Fibroblast of the aortic adventitia (primary cell): ENCODE measurements at regions not wholly inside any gene's neighbourhood (a gene's known extent, or its start where the extent isn't known, plus 50 kb on each side); places are given as distances from the start of the nearest gene placed in this dataset.

ENCODE experiments used
- DNase-seq: peaks from one replicate; pipeline ENCODE4 v3.0.0-alpha.2; 2010; ENCODE audit warnings: low read depth
- H3K4me3 ChIP-seq: 2 replicates; pipeline ENCODE4 v1.5.1; 2011; ENCODE audit warnings: low read depth, mild to moderate bottlenecking, control low read depth, low read length, moderate library complexity
- CTCF ChIP-seq: IDR thresholded peaks from 2 replicates; pipeline ENCODE4 v1.5.1; 2011; ENCODE audit warnings: mild to moderate bottlenecking, low read length, control low read depth, inconsistent platforms; ENCODE audit not compliant: insufficient read depth

GRCh38 chr16:89027281-89027680 is 50.3 kb upstream of the CBFA2T3 start:
- no peak for DNase-seq
- TF ChIP-seq CTCF = no peak
- H3K4me3 ChIP-seq = no peak overlapping the region

DNA sequence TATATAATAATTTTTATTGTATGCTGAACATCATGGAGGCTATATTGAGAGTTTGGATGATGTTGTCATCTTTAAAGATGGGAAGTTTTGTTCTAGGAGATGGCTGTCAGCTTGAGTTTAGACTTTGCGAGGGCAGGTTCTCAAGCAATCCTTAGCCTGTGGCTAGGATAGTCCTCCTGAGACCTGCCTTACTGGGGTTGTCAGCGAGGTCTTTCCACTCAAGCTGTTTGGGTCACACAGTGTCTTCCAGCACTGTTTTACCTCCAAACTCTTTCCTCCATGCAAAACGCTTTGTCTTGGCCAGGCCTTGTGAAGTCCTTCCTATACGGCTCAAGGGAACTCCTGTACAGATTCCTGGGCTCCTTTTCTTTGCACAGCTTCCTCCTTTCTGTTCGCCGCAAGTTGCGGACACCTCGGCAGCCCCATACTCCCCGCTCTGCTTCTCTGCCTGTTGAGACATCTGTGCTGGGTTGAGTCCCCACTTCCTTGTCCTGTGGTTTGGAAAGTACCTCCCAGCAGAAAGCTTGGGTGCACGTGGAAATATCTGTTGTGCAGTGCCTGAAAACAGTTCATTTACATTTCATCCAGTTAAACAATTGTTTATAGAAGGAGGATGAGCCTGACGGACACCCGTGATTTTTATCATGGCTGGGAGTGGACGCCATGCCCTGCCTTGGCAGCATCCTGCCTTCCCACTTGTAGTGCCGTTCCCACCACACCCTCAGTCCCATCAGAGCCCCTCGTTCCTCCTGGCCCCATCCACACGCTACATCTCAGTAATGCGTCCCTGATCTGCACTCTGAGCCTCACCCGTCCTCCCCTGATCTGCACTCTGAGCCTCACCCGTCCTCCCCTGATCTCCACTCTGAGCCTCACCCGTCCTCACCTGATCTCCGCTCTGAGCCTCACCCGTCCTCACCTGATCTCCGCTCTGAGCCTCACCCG is 55.0 kb upstream of the CBFA2T3 start:
- no peak for DNase-seq
- no peak overlapping the region for H3K4me3 ChIP-seq
- TF ChIP-seq CTCF = no peak

DNA sequence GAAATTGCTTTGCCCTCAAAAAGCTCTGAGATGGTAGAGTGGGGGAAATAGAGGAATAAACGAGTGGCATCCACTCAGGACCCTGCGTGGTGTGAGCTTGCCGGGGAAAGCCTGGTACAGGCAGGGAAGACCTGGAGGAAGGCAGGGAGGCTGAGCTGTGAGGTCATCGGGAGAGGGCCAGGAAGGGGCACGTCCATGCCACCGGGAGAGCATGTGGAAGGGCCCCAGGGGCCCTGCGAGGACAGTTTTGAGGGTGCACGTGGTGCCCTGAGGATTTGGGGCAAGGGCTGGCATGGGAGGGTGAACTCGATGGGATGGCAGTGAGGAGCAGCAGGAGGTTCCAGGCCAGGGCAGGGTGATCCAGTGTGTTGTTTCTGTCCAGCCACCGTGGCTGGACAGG is 56.3 kb upstream of the CBFA2T3 start:
- DNase-seq = no peak
- no peak overlapping the region for H3K4me3 ChIP-seq
- TF ChIP-seq CTCF = no peak

DNA sequence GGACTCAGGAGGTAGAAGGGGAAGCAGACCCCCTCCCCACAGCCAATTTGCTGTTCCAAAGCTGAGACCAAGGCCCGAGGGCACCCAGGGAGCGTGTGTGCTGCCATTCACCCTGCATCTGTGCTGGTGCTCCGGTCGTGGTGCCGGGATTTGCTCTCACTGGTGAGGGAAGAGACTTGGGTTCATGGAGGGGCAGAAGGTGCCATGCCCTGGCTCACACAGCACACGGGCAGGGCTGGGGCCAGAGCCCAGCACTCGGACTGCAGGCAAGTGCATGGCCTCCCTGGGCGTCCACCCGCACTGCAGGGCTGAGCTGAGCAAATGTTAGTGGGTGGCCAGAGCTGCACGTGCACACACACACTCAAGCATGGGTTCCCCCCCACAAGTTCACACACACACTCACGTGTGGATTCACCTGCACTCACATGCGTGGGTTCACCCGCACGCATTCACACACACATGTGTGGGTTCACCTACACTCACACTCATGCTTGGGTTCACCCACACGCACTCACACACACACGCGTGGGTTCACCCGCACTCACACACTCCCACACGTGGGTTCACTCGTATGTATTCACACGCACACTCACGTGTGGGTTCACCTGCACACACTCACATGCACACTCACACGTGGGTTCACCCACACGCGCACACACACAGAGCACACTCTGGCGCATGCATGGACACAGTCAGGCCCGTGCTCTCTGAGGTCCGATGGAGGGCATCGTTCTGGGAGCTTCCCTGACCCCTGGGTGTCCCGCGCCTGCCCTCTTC is 57.0 kb upstream of the CBFA2T3 start:
- no peak for DNase-seq
- no peak for TF ChIP-seq CTCF
- H3K4me3 ChIP-seq = no peak overlapping the region

- no peak overlapping the region for H3K4me3 ChIP-seq
- no peak for TF ChIP-seq CTCF
- DNase-seq = no peak
These were observed 57.6 kb upstream of the CBFA2T3 start for GRCh38 chr16:89034573-89034961.

DNA sequence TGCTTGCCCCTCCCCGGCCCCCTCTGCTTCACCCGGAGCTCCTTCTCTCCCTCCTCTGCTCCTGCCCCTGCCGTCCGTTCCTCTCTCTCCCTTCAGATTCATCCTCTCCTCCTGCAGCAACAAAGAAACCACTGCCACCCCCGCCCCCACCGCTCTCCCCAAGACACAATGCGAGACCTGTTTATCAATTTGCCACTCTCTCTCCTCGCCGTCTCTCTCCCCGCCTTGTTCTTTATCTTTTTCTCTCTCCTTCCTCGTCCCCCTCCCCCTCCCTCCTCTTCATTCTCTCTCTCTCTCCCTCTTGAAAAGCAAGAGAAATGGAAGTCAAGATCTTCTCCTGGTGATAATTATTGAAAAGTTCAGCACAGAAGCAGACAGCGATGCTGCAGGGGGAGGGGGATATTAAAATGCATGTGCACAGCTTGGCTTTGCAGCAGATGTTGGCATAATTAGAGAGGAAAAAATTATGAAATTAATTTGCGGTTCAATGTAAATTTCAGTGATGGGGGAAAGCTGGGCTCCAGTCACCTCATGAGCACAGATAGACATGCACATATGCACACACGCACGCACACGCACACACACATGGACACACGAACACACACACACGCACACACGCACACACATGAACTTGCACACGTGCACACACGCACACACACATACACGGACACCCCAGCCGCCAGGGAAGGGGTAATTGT is 58.1 kb upstream of the CBFA2T3 start:
- TF ChIP-seq CTCF = no peak
- no peak for DNase-seq
- no peak overlapping the region for H3K4me3 ChIP-seq
